SK-N-SH (cell line): ENCODE measurements at regions not wholly inside any gene's neighbourhood (a gene's known extent, or its start where the extent isn't known, plus 50 kb on each side); places are given as distances from the start of the nearest gene placed in this dataset.

ENCODE experiments used
- CTCF ChIA-PET: fragments of 300-600, 350-600 bp; formaldehyde crosslinking; extraction: SDS; loops from one replicate; lab custom pipeline; 2021; lab: Yijun Ruan, JAX
- POLR2A ChIA-PET: fragments of 350-600 bp; sonication (Branson Sonifier 250); formaldehyde crosslinking; extraction: SDS; loops from one replicate; lab custom pipeline; 2020; ENCODE audit warnings: antibody characterized with exemption, inconsistent platforms; lab: Yijun Ruan, JAX
- DNase-seq: peaks from one replicate; pipeline ENCODE4 v3.0.0; 2012
- H2AFZ ChIP-seq: fragments of 200-600 bp; sonication (generic); 2 replicates; pipeline ENCODE4 v1.8.1; 2016; ENCODE audit warnings: antibody characterized with exemption, mild to moderate bottlenecking, low read depth
- H3F3A ChIP-seq: fragments of 200-600 bp; sonication (generic); replicated peaks from 2 replicates; pipeline ENCODE3; 2016; ENCODE audit warnings: antibody characterized with exemption, mild to moderate bottlenecking; ENCODE audit not compliant: insufficient read depth
- H3K27ac ChIP-seq, 2 experiments: fragments of 200-500 bp in 1 of 2; fragments of 200-600 bp in 1 of 2; sonication (Bioruptor generic) in 1 of 2; sonication (generic), shearing (Covaris generic) in 1 of 2; 2 replicates each; pipeline versions ENCODE4 v1.5.1 to v1.6.1; 2014 to 2016; ENCODE audit warnings: low read depth in 2 of 2, inconsistent platforms in 1 of 2, low read length in 1 of 2, mild to moderate bottlenecking in 1 of 2, mixed read lengths in 1 of 2
- H3K27me3 ChIP-seq: fragments of 200-600 bp; sonication (generic), shearing (Covaris generic); 2 replicates; pipeline ENCODE4 v1.6.1; 2016; ENCODE audit warnings: mixed run types; ENCODE audit not compliant: insufficient read depth
- H3K36me3 ChIP-seq, 2 experiments: fragments of 200-500 bp in 1 of 2; fragments of 200-600 bp in 1 of 2; sonication (Bioruptor generic) in 1 of 2; sonication (generic) in 1 of 2; replicated peaks in 1 of 2; 2 replicates each; pipeline versions ENCODE3 to v1.5.1; 2014 to 2016; ENCODE audit warnings: low read length in 1 of 2, mild to moderate bottlenecking in 1 of 2; ENCODE audit not compliant: insufficient read depth in 2 of 2, control insufficient read depth in 1 of 2
- H3K4me1 ChIP-seq, 2 experiments: fragments of 200-500 bp in 1 of 2; fragments of 200-600 bp in 1 of 2; sonication (Bioruptor generic) in 1 of 2; sonication (generic), shearing (Covaris generic) in 1 of 2; 2 replicates each; pipeline versions ENCODE4 v1.5.1 to v1.6.1; 2014 to 2016; ENCODE audit warnings: low read depth in 1 of 2, low read length in 1 of 2, mixed run types in 1 of 2; ENCODE audit not compliant: insufficient read depth in 2 of 2, control insufficient read depth in 1 of 2
- H3K4me2 ChIP-seq: fragments of 200-600 bp; sonication (generic), shearing (Covaris generic); 2 replicates; pipeline ENCODE4 v1.6.1; 2017; ENCODE audit warnings: mixed run types
- H3K4me3 ChIP-seq, 2 experiments: fragments of 200-500 bp in 1 of 2; fragments of 200-600 bp in 1 of 2; sonication (Bioruptor generic) in 1 of 2; sonication (generic), shearing (Covaris generic) in 1 of 2; 2 replicates each; pipeline versions ENCODE4 v1.5.1 to v1.8.1; 2014 to 2016; ENCODE audit warnings: low read depth in 2 of 2, inconsistent platforms in 1 of 2, low read length in 1 of 2, mild to moderate bottlenecking in 1 of 2, mixed read lengths in 1 of 2, moderate library complexity in 1 of 2
- H3K79me2 ChIP-seq: fragments of 200-600 bp; sonication (generic); 2 replicates; pipeline ENCODE4 v1.8.1; 2017; ENCODE audit warnings: mild to moderate bottlenecking; ENCODE audit not compliant: insufficient read depth
- H3K9ac ChIP-seq: fragments of 200-600 bp; sonication (generic); 2 replicates; pipeline ENCODE4 v1.6.1; 2017; ENCODE audit warnings: mixed run types
- H3K9me2 ChIP-seq: fragments of 200-600 bp; sonication (generic); 2 replicates; pipeline ENCODE4 v1.6.1; 2017; ENCODE audit warnings: mixed run types
- H3K9me3 ChIP-seq: fragments of 200-600 bp; sonication (generic); 2 replicates; pipeline ENCODE4 v1.6.1; 2017; ENCODE audit warnings: mixed run types, mild to moderate bottlenecking, moderate library complexity
- H4K20me1 ChIP-seq: fragments of 200-600 bp; sonication (generic); 2 replicates; pipeline ENCODE4 v1.6.1; 2017; ENCODE audit warnings: mild to moderate bottlenecking, mixed run types; ENCODE audit not compliant: insufficient read depth
- EZH2phosphoT487 ChIP-seq: fragments of 200-600 bp; sonication (generic); IDR thresholded peaks from 2 replicates; pipeline ENCODE4 v1.6.1; 2017; ENCODE audit warnings: low read depth, mixed run types, mild to moderate bottlenecking, antibody characterized with exemption, moderate library complexity, borderline replicate concordance
- FOXJ3 ChIP-seq: sonication (generic); formaldehyde crosslinking; IDR thresholded peaks from 2 replicates; pipeline ENCODE4 v1.5.1; 2020; ENCODE audit warnings: mild to moderate bottlenecking, missing genetic modification reagents
- GABPA ChIP-seq: IDR thresholded peaks from 2 replicates; pipeline ENCODE4 v1.4.0; 2012; ENCODE audit warnings: low read depth, mild to moderate bottlenecking
- GATA2 ChIP-seq: sonication (generic); formaldehyde crosslinking; IDR thresholded peaks from 2 replicates; pipeline ENCODE4 v1.5.0; 2020; ENCODE audit warnings: mild to moderate bottlenecking, missing genetic modification reagents
- JUND ChIP-seq: IDR thresholded peaks from 2 replicates; pipeline ENCODE4 v1.4.0; 2012
- MEF2A ChIP-seq: IDR thresholded peaks from 2 replicates; pipeline ENCODE4 v1.4.0; 2012; ENCODE audit warnings: low read depth, borderline replicate concordance
- NFIC ChIP-seq: IDR thresholded peaks from 2 replicates; pipeline ENCODE4 v1.4.0; 2012; ENCODE audit warnings: borderline replicate concordance
- NRF1 ChIP-seq: IDR thresholded peaks from 2 replicates; pipeline ENCODE4 v1.6.1; 2012; ENCODE audit warnings: low read depth, mild to moderate bottlenecking, low read length
- RCOR1 ChIP-seq: fragments of 150-350 bp; IDR thresholded peaks from 2 replicates; pipeline ENCODE4 v1.6.1; 2017; ENCODE audit warnings: antibody characterized with exemption, low read length
- RFX5 ChIP-seq: IDR thresholded peaks from 2 replicates; pipeline ENCODE4 v1.6.1; 2012; ENCODE audit warnings: mild to moderate bottlenecking, improper control_type of control experiment, low read length
- RXRA ChIP-seq: IDR thresholded peaks from 2 replicates; pipeline ENCODE4 v1.4.0; 2012; ENCODE audit warnings: low read depth, mild to moderate bottlenecking, borderline replicate concordance
- TAF1 ChIP-seq: IDR thresholded peaks from 2 replicates; pipeline ENCODE4 v1.6.1; 2012; ENCODE audit warnings: low read depth, mild to moderate bottlenecking, low read length, moderate library complexity, borderline replicate concordance
- TCF12 ChIP-seq: IDR thresholded peaks from 2 replicates; pipeline ENCODE4 v1.4.0; 2012
- TEAD4 ChIP-seq: IDR thresholded peaks from 2 replicates; pipeline ENCODE4 v1.4.0; 2012; ENCODE audit warnings: mild to moderate bottlenecking, borderline replicate concordance; ENCODE audit not compliant: insufficient read depth
- YY1 ChIP-seq: IDR thresholded peaks from 2 replicates; pipeline ENCODE4 v1.4.0; 2012; ENCODE audit warnings: low read depth, mild to moderate bottlenecking
- WGBS: methylation state at CpG from one replicate; pipeline ENCODE4 v1.1.6; 2017; ENCODE audit warnings: low lambda C conversion rate; 5-methylcytosine and 5-hydroxymethylcytosine counted together
- TF ChIP-seq, protein P1 (sequence below): IDR thresholded peaks from 2 replicates; pipeline ENCODE4 v1.6.1; 2012; ENCODE audit warnings: mild to moderate bottlenecking, low read depth, low read length, moderate library complexity
- TF ChIP-seq, protein P2 (sequence below): fragments of 200-600 bp; sonication (generic); IDR thresholded peaks from 2 replicates; pipeline ENCODE4 v1.6.1; 2017; ENCODE audit warnings: antibody characterized with exemption, mild to moderate bottlenecking, moderate library complexity
- TF ChIP-seq, protein P3 (sequence below): fragments of 150-350 bp; IDR thresholded peaks from 2 replicates; pipeline ENCODE4 v1.6.1; 2016; ENCODE audit warnings: mild to moderate bottlenecking, low read depth, low read length

DNA sequence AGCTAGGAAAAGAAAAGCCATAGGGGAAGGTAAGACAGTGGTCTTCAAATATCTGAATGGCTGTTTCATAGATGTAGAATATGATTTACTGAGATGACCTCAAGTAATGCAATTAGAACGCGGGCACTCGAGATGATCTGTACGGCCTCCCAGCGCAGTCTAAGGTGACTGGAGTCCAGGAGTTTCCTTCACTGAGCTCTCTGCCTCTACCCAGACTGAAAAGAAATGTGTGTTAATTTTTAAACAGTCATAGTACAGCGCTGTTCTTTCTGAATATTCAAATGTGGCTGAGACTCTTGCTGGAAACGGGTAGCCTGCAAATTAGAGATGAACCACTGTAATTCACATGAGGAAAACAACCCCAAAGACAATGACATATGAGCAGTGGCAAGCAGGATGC is 562.4 kb upstream of the AUTS2 start:
- 71% methylated on average over 7 of the region's 7 CpGs for WGBS

More for the DNA sequence above, 562.4 kb upstream of the AUTS2 start:
- H3K4me3 ChIP-seq: no peak overlapping the region
- CTCF ChIA-PET: interaction anchor here (1.5 kb wide), 1 partner anchor 12 kb away, joined by 4 read pairs; no protein-coding TSS in a partner anchor
- H4K20me1 ChIP-seq: no peaks in the 10 kb centered on the region
- no peaks in the 10 kb centered on the region for H3K27me3 ChIP-seq
- POLR2A ChIA-PET: no interaction called here
- no peak for DNase-seq
- no peaks in the 10 kb centered on the region for H3K9me2 ChIP-seq
- H3F3A ChIP-seq: no peaks in the 10 kb centered on the region
- H3K9me3 ChIP-seq: no peaks in the 10 kb centered on the region
- no peak overlapping the region for H2AFZ ChIP-seq
- H3K4me1 ChIP-seq: no peaks in the 10 kb centered on the region
- no peak overlapping the region for H3K4me2 ChIP-seq
- H3K27ac ChIP-seq: no peak overlapping the region
- TF ChIP-seq TAF1 (no peak), YY1 (no peak), JUND (no peak), RXRA (no peak), TCF12 (no peak), TEAD4 (no peak), EZH2phosphoT487 (no peak), NRF1 (no peak), GABPA (no peak), MEF2A (no peak), FOXJ3 (CRISPR knock-in tag) (no peak), RCOR1 (no peak), RFX5 (no peak), GATA2 (CRISPR knock-in tag) (no peak), NFIC (no peak)
- TF ChIP-seq, protein P1, sequence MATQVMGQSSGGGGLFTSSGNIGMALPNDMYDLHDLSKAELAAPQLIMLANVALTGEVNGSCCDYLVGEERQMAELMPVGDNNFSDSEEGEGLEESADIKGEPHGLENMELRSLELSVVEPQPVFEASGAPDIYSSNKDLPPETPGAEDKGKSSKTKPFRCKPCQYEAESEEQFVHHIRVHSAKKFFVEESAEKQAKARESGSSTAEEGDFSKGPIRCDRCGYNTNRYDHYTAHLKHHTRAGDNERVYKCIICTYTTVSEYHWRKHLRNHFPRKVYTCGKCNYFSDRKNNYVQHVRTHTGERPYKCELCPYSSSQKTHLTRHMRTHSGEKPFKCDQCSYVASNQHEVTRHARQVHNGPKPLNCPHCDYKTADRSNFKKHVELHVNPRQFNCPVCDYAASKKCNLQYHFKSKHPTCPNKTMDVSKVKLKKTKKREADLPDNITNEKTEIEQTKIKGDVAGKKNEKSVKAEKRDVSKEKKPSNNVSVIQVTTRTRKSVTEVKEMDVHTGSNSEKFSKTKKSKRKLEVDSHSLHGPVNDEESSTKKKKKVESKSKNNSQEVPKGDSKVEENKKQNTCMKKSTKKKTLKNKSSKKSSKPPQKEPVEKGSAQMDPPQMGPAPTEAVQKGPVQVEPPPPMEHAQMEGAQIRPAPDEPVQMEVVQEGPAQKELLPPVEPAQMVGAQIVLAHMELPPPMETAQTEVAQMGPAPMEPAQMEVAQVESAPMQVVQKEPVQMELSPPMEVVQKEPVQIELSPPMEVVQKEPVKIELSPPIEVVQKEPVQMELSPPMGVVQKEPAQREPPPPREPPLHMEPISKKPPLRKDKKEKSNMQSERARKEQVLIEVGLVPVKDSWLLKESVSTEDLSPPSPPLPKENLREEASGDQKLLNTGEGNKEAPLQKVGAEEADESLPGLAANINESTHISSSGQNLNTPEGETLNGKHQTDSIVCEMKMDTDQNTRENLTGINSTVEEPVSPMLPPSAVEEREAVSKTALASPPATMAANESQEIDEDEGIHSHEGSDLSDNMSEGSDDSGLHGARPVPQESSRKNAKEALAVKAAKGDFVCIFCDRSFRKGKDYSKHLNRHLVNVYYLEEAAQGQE: no peak
- TF ChIP-seq, protein P2, sequence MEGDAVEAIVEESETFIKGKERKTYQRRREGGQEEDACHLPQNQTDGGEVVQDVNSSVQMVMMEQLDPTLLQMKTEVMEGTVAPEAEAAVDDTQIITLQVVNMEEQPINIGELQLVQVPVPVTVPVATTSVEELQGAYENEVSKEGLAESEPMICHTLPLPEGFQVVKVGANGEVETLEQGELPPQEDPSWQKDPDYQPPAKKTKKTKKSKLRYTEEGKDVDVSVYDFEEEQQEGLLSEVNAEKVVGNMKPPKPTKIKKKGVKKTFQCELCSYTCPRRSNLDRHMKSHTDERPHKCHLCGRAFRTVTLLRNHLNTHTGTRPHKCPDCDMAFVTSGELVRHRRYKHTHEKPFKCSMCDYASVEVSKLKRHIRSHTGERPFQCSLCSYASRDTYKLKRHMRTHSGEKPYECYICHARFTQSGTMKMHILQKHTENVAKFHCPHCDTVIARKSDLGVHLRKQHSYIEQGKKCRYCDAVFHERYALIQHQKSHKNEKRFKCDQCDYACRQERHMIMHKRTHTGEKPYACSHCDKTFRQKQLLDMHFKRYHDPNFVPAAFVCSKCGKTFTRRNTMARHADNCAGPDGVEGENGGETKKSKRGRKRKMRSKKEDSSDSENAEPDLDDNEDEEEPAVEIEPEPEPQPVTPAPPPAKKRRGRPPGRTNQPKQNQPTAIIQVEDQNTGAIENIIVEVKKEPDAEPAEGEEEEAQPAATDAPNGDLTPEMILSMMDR: no peak
- TF ChIP-seq, protein P3, sequence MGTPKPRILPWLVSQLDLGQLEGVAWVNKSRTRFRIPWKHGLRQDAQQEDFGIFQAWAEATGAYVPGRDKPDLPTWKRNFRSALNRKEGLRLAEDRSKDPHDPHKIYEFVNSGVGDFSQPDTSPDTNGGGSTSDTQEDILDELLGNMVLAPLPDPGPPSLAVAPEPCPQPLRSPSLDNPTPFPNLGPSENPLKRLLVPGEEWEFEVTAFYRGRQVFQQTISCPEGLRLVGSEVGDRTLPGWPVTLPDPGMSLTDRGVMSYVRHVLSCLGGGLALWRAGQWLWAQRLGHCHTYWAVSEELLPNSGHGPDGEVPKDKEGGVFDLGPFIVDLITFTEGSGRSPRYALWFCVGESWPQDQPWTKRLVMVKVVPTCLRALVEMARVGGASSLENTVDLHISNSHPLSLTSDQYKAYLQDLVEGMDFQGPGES: no peak
- H3K9ac ChIP-seq: no peak overlapping the region
- no peaks in the 10 kb centered on the region for H3K36me3 ChIP-seq
- no peaks in the 10 kb centered on the region for H3K79me2 ChIP-seq
